ENCODE measurements at regions not wholly inside any gene's neighbourhood (a gene's known extent, or its start where the extent isn't known, plus 50 kb on each side); places are given as distances from the start of the nearest gene placed in this dataset.

GRCh38 chr9:78677326-78677725 is 380.4 kb downstream of the PSAT1 start:
- Histone ChIP-seq H3K27ac (ENCODE audit: low read depth, low read length) (no peak overlapping the region), H3K9me3 (ENCODE audit: insufficient read depth, low read length) (no peaks in the 10 kb centered on the region), H2AFZ (ENCODE audit: low read depth, low read length, severe bottlenecking) (no peak overlapping the region), H4K20me1 (ENCODE audit: low read depth, low read length) (no peaks in the 10 kb centered on the region), H3F3A (ENCODE audit: insufficient read depth) (no peaks in the 10 kb centered on the region), H3K4me2 (ENCODE audit: low read depth, low read length, poor library complexity, severe bottlenecking) (no peak overlapping the region), H3K4me3 (ENCODE audit: insufficient read depth, low read length, poor library complexity, severe bottlenecking) (no peak overlapping the region), H3K79me2 (ENCODE audit: insufficient read depth, low read length) (no peaks in the 10 kb centered on the region), H3K9me2 (replicated peaks; ENCODE audit: insufficient read depth, low read length) (no peaks in the 10 kb centered on the region), H3K27me3 (ENCODE audit: low read length) (no peaks in the 10 kb centered on the region), H3K36me3 (ENCODE audit: low read length) (no peaks in the 10 kb centered on the region), H3K9ac (ENCODE audit: low read length) (no peak overlapping the region)
- TF ChIP-seq EZH2phosphoT487 (conservative IDR thresholded peaks at IDR 0.05; ENCODE audit: low read length) (no peak), CTCF (IDR thresholded peaks at IDR 0.05; ENCODE audit: insufficient read depth, low read length, poor library complexity, severe bottlenecking) (no peak)

- TF ChIP-seq EZH2phosphoT487 (conservative IDR thresholded peaks at IDR 0.05; ENCODE audit: low read length): no peak
- no peak for TF ChIP-seq CTCF (IDR thresholded peaks at IDR 0.05; ENCODE audit: insufficient read depth, low read length, poor library complexity, severe bottlenecking)
- no peaks in the 10 kb centered on the region for H3K9me3 ChIP-seq (ENCODE audit: insufficient read depth, low read length)
- H3K4me2 ChIP-seq (ENCODE audit: low read depth, low read length, poor library complexity, severe bottlenecking): no peak overlapping the region
- no peaks in the 10 kb centered on the region for H3K79me2 ChIP-seq (ENCODE audit: insufficient read depth, low read length)
- no peaks in the 10 kb centered on the region for H4K20me1 ChIP-seq (ENCODE audit: low read depth, low read length)
- H3K4me3 ChIP-seq (ENCODE audit: insufficient read depth, low read length, poor library complexity, severe bottlenecking): no peak overlapping the region
- H3K27me3 ChIP-seq (ENCODE audit: low read length): no peaks in the 10 kb centered on the region
- no peaks in the 10 kb centered on the region for H3F3A ChIP-seq (ENCODE audit: insufficient read depth)
- H2AFZ ChIP-seq (ENCODE audit: low read depth, low read length, severe bottlenecking): no peak overlapping the region
- H3K9ac ChIP-seq (ENCODE audit: low read length): no peak overlapping the region
- no peaks in the 10 kb centered on the region for H3K36me3 ChIP-seq (ENCODE audit: low read length)
- H3K9me2 ChIP-seq (replicated peaks; ENCODE audit: insufficient read depth, low read length): no peaks in the 10 kb centered on the region
- no peak overlapping the region for H3K27ac ChIP-seq (ENCODE audit: low read depth, low read length)
Observed at GRCh38 chr9:78678877-78679276, 382.0 kb downstream of the PSAT1 start.

- H3K9me2 ChIP-seq (replicated peaks; ENCODE audit: insufficient read depth, low read length): no peaks in the 10 kb centered on the region
- H3K79me2 ChIP-seq (ENCODE audit: insufficient read depth, low read length): no peaks in the 10 kb centered on the region
- H3K4me3 ChIP-seq (ENCODE audit: insufficient read depth, low read length, poor library complexity, severe bottlenecking): no peak overlapping the region
- no peaks in the 10 kb centered on the region for H3K27me3 ChIP-seq (ENCODE audit: low read length)
- H3K9ac ChIP-seq (ENCODE audit: low read length): no peak overlapping the region
- H3F3A ChIP-seq (ENCODE audit: insufficient read depth): no peaks in the 10 kb centered on the region
- no peaks in the 10 kb centered on the region for H3K9me3 ChIP-seq (ENCODE audit: insufficient read depth, low read length)
- no peak overlapping the region for H2AFZ ChIP-seq (ENCODE audit: low read depth, low read length, severe bottlenecking)
- TF ChIP-seq EZH2phosphoT487 (conservative IDR thresholded peaks at IDR 0.05; ENCODE audit: low read length) (no peak), CTCF (IDR thresholded peaks at IDR 0.05; ENCODE audit: insufficient read depth, low read length, poor library complexity, severe bottlenecking) (no peak)
- no peak overlapping the region for H3K4me2 ChIP-seq (ENCODE audit: low read depth, low read length, poor library complexity, severe bottlenecking)
- no peak overlapping the region for H3K27ac ChIP-seq (ENCODE audit: low read depth, low read length)
- H4K20me1 ChIP-seq (ENCODE audit: low read depth, low read length): no peaks in the 10 kb centered on the region
- no peaks in the 10 kb centered on the region for H3K36me3 ChIP-seq (ENCODE audit: low read length)
Observed at GRCh38 chr9:78680196-78680595, 383.3 kb downstream of the PSAT1 start.
